ENCODE measurements at regions not wholly inside any gene's neighbourhood (a gene's known extent, or its start where the extent isn't known, plus 50 kb on each side); places are given as distances from the start of the nearest gene placed in this dataset.
"Not testable (repeated sequence)": the region's sequence is repeated elsewhere in the genome, so short reads cannot be mapped to it uniquely, and the experiment has no call there.

DNA sequence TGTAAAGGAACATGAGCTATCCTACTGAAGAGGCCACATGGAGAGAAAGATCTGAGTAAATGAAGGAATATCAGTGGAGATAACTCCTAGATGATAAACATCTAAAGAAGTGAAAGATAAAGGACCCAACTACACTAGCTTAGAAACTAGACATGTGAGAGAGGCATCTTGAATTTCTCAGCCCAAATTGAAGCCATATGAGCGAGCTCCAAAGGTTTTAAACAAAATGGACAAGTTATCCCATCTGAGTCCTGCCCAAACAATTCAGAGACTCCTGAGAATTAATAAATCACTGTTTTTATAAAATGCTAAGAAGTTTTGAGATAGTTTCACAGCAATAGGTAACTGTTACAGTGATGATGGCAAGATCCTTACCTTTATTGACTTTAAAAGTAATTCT, 438.9 kb downstream of the NAV3 start:
- DNase-seq (ENCODE audit: low spot score), result no peak

DNA sequence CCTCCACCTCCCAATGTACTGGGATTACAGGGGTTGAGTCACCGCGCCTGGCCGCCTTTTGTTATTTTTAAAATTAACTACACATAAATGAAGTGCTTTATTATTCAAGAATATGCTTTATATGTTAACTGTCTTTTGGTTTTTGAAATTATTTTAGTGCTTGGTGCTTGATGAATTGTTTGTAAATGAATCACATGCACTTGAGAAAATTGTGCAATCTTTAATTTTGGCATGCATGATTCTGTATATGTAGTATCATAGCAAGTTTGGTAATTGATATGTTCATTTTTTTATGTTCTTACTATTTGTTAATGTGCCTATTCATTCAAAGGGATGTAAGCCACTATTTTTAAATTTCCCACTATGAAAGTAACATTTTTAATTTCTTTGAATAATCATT, 440.9 kb downstream of the NAV3 start:
- DNase-seq (ENCODE audit: low spot score), result no peak

DNA sequence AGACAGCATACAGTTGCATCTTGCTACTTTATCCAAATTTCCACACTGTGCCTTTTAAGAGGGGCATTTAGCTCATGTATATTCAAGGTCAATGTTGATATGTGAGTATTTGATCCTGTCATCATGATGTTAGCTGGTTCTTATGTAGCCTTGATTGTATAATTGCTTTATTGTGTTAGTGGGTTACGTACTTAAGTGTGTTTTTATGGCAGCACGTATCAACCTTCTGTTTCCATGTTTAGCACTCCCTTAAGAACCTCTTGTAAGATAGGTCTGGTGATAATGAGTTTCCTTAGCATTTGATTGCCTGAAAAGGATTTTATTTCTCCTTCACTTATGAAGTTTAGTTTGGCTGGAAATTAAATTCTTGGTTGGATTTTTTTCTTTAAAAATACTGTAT, 445.2 kb downstream of the NAV3 start:
- no peak for DNase-seq (ENCODE audit: low spot score)

DNA sequence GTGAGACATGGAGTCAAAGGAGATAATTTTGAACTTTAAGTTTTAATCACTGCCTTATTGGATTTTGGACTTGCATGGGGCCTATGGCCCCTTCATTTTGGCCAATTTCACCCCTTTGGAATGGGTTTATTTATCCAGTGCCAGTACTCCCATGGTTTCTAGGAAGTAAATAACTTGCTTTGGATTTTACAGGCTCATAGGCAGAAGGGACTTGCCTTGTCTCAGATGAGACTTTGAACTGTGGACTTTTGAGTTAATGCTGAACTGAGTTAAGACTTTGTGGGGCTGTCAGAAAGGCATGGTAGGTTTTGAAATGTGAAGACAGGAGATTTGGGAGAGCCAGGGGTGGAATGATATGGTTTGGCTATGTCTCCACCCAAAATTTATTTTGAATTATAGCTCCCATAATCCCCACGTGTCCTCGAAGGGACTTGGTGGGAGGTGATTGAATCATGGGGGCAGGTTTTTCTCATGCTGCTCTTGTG, 448.1 kb downstream of the NAV3 start:
- DNase-seq (ENCODE audit: low spot score), result no peak

DNA sequence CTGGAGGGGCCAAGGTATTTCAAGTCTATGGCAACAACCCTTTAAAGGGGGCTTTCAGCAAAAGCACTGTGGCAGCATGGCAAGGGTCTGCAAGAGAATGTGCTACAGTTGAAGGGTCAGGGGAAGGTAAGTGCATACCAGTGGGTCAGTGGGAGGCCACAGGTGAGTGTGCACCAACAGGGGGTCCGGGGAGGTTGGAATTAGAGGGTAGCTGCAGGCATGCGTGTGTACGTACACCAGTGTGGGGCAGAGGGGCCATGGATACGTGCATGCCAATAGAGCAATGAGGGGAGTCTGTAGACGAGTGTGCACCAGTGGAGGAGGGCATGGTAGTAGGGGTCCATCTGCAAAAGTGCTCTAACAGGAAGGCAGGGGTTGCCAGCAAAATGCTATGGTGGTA, 448.9 kb downstream of the NAV3 start:
- DNase-seq (ENCODE audit: low spot score), result no peak

DNA sequence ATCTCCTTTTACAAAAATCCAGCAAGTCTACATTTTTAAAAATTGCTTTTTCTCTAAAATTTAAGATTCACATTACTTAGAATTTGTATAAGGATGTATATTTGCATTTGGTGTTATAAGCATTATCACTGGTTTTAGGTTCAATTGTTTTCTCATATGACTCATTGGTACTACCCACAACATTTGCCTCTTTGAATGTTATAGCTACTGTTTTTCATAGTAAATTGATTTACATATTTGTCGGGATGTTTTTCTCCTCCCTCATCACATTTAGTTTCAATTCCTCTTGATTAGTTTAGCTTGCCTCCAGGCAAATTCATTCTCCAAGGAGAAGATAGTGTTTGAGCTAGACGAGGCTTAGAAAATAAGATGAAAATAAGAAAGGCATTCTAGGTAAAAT, 450.4 kb downstream of the NAV3 start:
- not testable (repeated sequence) for DNase-seq (ENCODE audit: low spot score)

DNA sequence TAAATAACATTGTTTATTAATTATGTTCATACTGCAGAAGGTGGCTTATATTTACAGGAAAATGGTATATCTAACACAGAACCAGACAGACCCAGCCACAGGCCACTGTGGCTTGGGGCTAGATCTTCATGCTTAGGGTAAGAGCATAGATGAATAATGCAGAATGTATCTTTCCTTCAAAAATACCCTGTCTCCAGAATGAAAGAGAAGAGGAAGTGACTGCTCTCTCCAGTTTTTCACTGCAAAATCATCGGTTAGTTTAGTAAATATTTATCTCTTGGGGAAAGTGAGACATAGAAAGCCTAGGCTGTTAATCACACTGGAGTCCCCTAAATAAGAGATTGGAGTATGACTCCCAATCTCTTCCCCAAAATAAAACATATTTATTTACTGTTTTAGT, 453.7 kb downstream of the NAV3 start:
- no peak for DNase-seq (ENCODE audit: low spot score)

DNA sequence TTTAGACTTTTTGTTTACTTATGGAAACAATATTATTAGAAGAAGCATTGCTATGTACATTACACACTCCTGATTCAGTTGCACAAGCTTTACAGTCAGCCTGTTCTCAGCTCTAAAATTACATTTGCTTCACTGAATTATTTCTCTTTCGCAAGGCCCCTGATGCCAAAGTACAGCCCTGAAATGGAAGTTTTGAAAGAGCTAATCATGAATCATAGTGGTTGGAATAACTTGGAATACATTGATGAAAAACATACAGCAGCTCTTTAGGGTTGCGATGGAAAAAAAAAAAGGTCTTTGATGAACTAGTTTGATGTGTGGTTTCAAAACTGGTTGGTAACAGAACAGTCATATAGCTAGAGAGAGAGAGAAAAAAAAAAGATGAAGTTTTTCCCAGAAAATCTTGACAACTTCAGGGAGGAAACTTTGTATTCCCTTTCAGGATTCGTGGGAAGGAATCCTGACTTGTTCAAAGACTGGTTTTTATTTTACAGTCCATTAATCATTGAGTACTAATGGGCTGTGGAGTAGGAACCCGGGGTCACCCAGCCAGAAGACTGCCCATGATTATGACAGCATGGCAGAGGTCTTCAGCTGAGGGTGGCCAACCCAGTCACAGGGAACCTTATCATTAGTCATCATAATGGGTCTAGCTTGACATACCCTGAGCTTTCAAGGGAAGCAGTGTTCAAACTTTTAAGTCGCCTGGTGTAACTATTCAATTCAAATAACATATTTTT, 460.1 kb downstream of the NAV3 start:
- DNase-seq (ENCODE audit: low spot score), result no peak

DNA sequence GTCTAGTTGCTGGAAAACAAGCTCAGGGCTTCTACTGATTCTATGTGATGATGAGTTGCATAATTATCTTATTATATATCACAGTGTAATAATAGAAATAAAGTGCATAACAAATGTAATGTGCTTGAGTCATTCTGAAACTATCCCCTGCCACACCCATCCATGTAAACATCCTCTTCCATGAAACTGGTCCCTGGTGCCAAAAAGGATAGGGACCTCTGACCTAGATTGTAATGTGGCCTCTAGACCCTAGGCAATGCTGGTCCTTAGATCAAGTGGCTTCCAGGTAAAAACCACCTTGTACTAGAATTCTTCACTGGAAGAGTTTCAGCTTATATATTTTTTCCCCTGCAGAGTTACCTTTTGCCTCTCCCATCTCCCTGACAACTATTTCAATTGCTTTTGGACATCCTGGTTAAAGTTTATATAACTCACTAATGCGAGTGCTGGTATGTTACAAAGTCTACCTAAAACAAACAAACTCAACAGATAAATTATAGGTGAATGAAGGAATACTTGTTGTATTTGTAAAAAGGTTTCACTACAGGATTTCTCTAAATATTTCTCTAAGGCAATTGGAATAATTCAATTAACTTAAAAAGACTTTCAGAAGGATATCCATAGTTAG, 462.5 kb downstream of the NAV3 start:
- no peak for DNase-seq (ENCODE audit: low spot score)

DNA sequence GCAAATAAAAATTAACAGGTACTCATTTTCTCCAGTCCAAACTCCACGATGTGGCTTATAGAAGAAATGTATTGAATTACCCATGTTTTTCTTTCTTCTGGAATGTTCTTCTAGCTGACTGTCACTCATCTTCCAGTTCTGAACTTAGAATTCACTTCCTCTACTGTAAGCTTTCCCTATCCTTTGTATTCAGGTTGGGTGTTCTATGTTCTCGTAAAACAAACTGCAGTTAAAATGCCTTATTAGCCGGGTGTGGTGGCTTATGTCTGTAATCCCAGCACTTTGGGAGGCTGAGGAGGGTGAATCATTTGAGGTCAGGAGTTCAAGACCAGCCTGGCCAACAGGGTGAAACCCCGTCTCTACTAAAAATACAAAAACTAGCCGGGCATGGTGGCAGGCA, 470.6 kb downstream of the NAV3 start:
- DNase-seq (ENCODE audit: low spot score), result not testable (repeated sequence)

DNA sequence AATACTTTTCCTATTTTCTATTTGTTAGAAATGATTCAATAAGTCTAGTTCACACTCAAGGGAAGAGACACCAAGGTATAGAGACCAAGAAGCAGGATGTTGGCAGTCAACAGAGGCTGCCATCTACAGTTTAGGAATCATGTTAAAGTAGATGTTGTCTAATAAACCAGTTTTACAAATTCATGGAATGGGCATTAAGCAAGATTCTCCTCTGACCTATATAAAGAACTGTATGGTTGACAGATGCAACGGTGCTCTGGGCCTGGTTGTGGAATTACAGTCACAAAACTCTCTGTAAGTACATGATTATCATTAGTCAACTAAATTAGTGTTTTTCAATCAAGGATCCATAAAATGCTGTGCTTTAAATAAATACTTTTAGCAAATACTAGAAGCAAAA, 475.1 kb downstream of the NAV3 start:
- DNase-seq (ENCODE audit: low spot score), result no peak

DNA sequence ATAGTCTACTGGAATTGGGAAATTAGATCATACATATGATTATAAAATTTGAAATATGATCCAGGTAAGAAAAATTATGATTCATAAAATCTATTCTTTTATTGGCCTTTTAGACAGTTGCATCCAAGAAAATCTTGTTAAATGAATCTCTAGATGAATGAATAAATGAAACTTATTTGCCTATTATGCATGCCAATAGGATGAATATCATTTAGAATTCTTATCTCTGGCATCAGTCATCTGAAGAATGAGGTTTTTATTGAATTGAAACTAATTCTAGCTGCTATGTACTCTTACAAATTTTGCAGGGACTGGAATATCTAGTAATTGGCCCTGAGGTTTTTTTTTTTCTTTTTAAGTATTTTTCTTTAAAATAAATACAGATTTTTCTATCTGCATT, 475.5 kb downstream of the NAV3 start:
- DNase-seq (ENCODE audit: low spot score), result no peak

DNA sequence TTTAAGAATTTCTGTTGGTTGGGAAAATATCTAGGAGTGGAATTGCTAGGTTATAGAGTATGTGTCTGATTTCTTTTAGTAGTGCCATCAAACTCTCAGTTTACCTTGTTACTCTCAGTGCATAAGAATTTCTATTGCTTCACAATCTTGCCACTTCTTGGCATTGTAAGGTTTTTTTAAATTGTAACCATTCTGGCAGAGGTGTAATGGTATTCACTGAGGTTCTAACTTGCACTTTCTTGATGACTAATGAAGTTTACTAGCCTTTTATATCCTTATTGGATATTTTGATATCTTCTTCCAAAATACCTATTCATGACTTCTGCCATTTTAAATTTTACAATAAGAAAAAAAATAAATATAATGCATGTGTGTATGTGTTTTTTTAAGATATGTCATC, 478.0 kb downstream of the NAV3 start:
- no peak for DNase-seq (ENCODE audit: low spot score)

DNA sequence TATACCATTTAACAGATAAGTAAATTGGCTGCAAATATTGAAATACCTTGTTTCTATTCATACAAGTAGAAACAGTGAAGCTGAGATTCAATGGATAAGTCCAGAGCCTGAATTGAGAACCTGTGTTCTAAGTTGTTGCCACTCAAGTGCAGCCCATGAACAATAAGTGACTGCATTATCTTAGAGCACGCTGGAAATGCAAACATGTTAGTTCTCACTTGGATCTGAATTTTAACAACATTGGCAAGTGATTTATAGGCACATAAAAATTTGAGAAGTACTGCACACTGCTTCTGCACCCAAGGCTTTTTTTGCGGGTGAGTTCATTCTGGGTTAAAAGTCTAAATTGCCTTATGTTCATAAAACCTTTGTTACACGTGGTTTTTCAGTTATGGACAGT, 484.3 kb downstream of the NAV3 start:
- no peak for DNase-seq (ENCODE audit: low spot score)

DNA sequence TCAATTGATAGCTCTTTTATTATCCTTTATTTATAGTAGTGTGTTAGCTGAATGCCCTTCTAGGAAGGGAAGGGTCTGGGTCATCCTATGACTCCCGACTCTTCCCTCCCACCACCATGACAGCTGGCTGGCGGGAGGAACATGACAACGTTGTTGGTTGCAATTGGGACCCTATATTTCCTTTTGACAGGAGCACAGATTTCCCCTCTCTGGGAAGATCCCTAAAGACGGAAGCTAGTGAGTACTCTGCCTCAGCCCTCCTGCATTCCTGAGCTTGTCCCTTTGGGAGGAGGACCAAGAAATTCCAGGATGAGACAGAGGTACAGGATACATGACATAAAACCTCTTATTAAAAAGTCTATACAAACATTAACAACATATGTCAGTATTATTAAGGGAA, 485.4 kb downstream of the NAV3 start:
- peak; percentile 8 for DNase-seq (ENCODE audit: low spot score)

DNA sequence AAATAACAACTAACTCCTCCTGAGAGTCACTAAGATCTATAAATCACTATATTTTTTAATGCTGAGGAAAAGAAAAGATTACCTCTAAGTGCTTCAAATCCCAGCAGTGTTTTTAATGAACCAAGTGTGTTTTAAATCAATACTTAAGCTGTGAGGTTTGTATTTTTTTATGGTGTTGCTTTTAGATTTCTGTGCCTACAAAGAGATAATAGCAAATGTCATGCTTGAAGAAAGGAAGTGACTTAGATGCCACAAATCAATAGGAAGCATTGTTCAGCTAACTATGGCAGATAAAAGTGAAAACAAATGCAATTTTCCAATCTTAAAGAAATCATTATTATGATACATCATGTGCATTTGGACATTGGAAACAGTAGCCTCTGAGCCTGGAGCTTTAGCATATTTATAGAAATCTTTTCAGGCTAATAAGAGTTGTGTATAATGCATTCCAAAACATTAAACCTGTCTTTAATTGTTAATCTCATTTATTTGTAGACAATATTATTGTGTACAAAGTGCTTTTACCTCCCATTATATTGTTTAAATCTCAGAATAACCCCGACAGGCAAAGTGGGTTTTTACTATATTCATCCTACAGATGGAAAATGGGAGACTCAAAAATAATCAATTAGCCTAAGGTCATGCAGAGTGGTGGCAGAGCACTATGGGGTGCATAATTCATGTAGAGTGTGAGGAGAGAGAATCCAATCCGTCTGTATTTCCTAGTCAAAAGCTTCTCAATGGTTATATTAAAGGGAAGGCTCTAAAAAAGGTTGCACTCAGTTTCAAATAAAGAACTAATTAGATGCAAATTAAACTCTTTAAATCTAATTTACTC, 486.2 kb downstream of the NAV3 start:
- no peak for DNase-seq (ENCODE audit: low spot score)

DNA sequence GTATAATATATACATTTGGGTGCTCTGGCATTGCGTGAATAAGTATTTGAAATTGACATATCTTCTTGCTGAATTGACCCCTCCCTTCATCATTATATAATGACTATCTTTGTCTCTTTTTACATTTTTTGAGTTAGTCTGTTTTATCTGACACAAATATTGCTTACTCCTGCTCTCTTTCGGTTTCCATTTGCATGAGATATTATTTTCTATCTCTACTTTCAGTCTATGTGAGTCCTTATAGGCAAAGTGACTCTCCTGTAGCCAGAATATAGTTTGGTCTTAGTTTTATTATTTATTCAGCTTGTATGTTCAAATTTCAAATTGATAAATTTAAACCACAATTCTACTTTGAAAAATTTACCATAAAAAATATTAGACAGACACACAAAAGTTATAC, 491.0 kb downstream of the NAV3 start:
- DNase-seq (ENCODE audit: low spot score), result no peak

DNA sequence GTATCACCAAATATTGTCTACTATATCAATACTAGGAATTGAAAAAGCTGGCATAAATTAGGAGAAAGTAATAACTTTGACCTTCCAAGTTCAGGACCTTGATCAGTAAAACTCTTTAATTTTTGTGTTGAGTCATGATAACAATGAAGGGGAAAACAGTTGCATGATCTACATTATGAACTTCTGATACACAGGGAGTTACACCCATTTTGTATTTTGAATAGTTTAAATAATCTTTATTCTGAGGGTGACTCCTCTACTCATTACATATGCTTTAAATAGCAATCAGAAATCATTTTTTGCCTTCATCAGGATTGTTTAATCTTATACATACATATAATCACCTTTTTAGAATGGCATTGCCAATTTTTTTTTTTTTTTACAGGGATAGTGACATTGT, 492.5 kb downstream of the NAV3 start:
- DNase-seq (ENCODE audit: low spot score), result no peak

DNA sequence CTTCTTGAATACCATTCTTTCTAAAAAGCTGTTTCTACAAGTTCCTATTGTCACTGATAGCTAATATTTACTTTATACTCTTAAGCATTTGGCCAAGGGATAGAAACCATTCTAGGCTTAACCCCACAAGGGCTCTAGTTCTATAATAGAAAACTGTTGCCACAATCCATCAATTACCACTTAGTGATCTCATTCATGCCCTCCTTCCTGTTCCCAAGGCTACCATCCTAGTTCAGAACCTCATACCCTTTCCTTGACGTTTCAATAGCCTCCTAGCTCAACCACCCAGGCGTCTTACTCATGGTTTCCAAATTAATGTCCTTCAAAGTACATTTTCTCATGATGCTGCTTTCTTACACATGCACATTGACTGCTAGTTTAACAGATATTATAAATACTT, 493.5 kb downstream of the NAV3 start:
- no peak for DNase-seq (ENCODE audit: low spot score)

DNA sequence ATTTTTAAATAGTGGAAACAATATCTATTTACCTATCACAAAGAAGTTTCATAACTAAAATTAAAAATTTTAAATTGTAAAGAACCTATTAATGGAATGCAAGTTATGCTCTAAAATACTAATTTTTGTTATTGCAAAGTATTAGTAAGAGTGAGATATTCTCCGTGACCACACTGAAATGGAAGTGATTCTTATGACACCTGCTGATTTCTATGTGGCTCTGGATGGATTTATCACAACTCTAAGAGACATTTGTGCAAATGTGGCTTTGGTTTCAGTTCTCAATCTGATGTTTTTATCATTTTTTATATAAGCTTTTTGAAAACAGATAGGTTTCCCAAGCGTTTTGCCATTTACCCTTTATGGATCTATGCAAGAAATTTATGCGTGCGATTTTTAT, 497.8 kb downstream of the NAV3 start:
- DNase-seq (ENCODE audit: low spot score), result no peak

DNA sequence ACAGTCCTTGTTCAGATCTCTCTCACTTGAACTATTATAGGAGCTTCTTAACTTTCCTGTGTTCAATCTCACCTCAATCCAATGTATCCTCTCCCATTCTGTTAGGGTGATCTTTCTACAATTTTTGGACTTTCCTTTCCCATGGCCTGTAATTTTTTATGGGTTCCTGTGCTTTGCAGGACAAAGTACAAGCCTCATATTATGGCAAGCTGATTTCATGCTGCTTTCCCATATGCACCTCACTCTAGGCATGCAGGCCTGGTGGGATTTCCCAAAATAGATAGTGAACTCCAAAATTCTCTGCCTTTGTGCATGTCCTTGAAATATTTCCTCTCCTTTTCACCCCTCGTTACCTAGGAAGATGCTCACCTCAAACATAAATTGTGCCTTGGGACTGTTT, 499.4 kb downstream of the NAV3 start:
- DNase-seq (ENCODE audit: low spot score), result no peak

DNA sequence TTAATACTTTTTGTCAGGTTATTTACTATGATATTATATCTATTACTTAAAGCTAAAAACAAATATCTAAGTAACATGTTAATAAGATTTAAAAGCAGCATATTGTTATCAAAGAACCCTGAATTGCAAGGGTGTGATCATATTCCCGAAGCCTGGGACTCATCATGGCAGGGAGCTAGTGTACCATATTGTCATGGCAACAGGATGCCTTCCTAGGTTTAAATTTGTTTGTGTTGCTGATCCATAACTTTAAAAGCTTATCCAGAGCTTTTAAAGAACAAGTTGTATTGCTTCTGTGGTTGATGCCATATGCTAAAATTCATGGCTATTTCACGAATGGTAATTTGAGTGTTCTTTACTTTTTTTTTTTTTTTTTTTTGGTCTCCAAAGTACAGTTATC, 500.5 kb downstream of the NAV3 start:
- DNase-seq (ENCODE audit: low spot score), result no peak

DNA sequence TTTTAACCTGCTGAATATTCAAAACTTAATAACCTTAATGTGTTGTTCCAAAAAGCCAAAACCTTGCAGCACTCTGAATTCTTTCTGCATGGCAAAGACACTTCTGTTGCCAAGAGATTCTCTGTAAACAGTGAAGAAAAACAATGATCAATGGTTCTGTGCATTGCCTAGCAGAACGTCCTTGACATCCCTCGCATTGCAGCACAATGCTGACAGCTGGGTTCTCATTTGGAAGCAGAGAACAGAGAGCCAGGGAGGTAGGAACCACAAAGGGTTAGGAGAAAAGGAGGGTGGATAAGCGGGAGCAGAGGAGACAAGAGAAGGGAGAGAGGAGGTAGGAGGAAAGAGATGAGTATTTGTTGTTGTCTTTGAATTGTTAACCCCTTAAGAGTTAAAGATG, 501.1 kb downstream of the NAV3 start:
- DNase-seq (ENCODE audit: low spot score), result peak; percentile 4
